PC-3 (cell line): ENCODE measurements at regions not wholly inside any gene's neighbourhood (a gene's known extent, or its start where the extent isn't known, plus 50 kb on each side); places are given as distances from the start of the nearest gene placed in this dataset.

Experiments used
- CTCF ChIP-seq: fragments of 300-600 bp; sonication (generic); conservative IDR thresholded peaks from 2 replicates; pipeline ENCODE4 v1.5.1; 2017; ENCODE audit warnings: antibody characterized with exemption, low read depth, mild to moderate bottlenecking, low read length
- EZH2phosphoT487 ChIP-seq: fragments of 300-600 bp; sonication (generic); IDR thresholded peaks from 2 replicates; pipeline ENCODE4 v1.6.1; 2018; ENCODE audit warnings: mild to moderate bottlenecking, antibody characterized with exemption, low read length, borderline replicate concordance

GRCh38 chr3:5756443-5756842 lies 568.9 kb downstream of the EDEM1 start:
- TF ChIP-seq EZH2phosphoT487 (no peak), CTCF (no peak)
